Ammon's horn (tissue), 1 donor: ENCODE measurements at regions not wholly inside any gene's neighbourhood (a gene's known extent, or its start where the extent isn't known, plus 50 kb on each side); places are given as distances from the start of the nearest gene placed in this dataset.

Experiments used
- DNase-seq: peaks from one replicate; pipeline ENCODE4 v3.0.0-alpha.2; 2016; ENCODE audit warnings: low spot score

- peak; percentile 30 for DNase-seq
Measured at GRCh38 chr12:114253976-114254778, 151.8 kb downstream of the TBX5 start.

- no peak for DNase-seq
Measured at GRCh38 chr12:114248527-114248926, 157.4 kb downstream of the TBX5 start.

GRCh38 chr12:114245555-114245954 is 160.4 kb downstream of the TBX5 start:
- DNase-seq: peak; percentile 31

- DNase-seq: no peak
Measured at GRCh38 chr12:114241973-114242434, 163.9 kb downstream of the TBX5 start.

- no peak for DNase-seq
Measured at GRCh38 chr12:114240288-114240687, 165.7 kb downstream of the TBX5 start.

- peak; percentile 38 for DNase-seq
Measured at GRCh38 chr12:114238808-114239207, 167.1 kb downstream of the TBX5 start.

GRCh38 chr12:114237230-114237629 is 168.7 kb downstream of the TBX5 start:
- DNase-seq: no peak

- no peak for DNase-seq
Measured at GRCh38 chr12:114232187-114232586, 173.8 kb downstream of the TBX5 start.

- no peak for DNase-seq
Measured at GRCh38 chr12:114229150-114229549, 176.8 kb downstream of the TBX5 start.

GRCh38 chr12:114226241-114226928 is 179.6 kb downstream of the TBX5 start:
- DNase-seq: no peak

GRCh38 chr12:114221957-114222630 is 183.8 kb downstream of the TBX5 start:
- no peak for DNase-seq

GRCh38 chr12:114221136-114221833 is 184.7 kb downstream of the TBX5 start:
- no peak for DNase-seq

- no peak for DNase-seq
Measured at GRCh38 chr12:114220311-114220710, 185.6 kb downstream of the TBX5 start.

GRCh38 chr12:114218136-114218535 is 187.8 kb downstream of the TBX5 start:
- DNase-seq: no peak

GRCh38 chr12:114215746-114216145 is 190.2 kb downstream of the TBX5 start:
- no peak for DNase-seq

GRCh38 chr12:114213055-114213581 is 192.8 kb downstream of the TBX5 start:
- peak; percentile 59 for DNase-seq

- no peak for DNase-seq
Measured at GRCh38 chr12:114209861-114210260, 196.1 kb downstream of the TBX5 start.

GRCh38 chr12:114206525-114206924 is 199.4 kb downstream of the TBX5 start:
- DNase-seq: no peak

- no peak for DNase-seq
Measured at GRCh38 chr12:114201794-114202193, 204.2 kb downstream of the TBX5 start.

GRCh38 chr12:114194956-114195355 is 211.0 kb downstream of the TBX5 start:
- no peak for DNase-seq

GRCh38 chr12:114194066-114194465 is 211.9 kb downstream of the TBX5 start:
- DNase-seq: no peak

- DNase-seq: no peak
Measured at GRCh38 chr12:114193474-114193873, 212.5 kb downstream of the TBX5 start.
